C4-2B (cell line): ENCODE measurements at regions not wholly inside any gene's neighbourhood (a gene's known extent, or its start where the extent isn't known, plus 50 kb on each side); places are given as distances from the start of the nearest gene placed in this dataset.

Source experiments
- ZFX ChIP-seq: fragments of 450-650 bp; IDR thresholded peaks from 2 replicates; pipeline ENCODE4 v1.6.1; 2017
- TF ChIP-seq, protein P1 (sequence below): fragments of 450-650 bp; conservative IDR thresholded peaks from 2 replicates; pipeline ENCODE4 v1.5.1; 2017; ENCODE audit warnings: mild to moderate bottlenecking

DNA sequence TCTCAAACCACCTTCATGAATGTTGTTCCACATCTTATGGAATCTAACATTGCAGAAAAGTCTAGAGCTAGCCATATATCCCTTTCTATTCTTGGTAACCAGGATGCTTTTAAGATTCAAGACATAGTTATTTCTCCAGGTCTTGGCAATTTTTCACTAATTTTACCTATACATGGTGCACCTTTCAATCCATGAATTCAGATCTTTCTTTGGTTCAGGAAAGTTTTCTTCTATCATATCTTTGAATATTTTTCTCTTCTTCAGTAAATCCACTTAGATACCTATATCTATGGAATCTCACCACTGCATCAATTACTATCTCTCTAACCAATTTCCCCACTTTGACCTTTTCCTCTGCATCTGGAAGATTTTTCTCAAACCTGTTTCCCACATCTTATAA, 77.4 kb downstream of the PRLHR start:
- TF ChIP-seq, protein P1, sequence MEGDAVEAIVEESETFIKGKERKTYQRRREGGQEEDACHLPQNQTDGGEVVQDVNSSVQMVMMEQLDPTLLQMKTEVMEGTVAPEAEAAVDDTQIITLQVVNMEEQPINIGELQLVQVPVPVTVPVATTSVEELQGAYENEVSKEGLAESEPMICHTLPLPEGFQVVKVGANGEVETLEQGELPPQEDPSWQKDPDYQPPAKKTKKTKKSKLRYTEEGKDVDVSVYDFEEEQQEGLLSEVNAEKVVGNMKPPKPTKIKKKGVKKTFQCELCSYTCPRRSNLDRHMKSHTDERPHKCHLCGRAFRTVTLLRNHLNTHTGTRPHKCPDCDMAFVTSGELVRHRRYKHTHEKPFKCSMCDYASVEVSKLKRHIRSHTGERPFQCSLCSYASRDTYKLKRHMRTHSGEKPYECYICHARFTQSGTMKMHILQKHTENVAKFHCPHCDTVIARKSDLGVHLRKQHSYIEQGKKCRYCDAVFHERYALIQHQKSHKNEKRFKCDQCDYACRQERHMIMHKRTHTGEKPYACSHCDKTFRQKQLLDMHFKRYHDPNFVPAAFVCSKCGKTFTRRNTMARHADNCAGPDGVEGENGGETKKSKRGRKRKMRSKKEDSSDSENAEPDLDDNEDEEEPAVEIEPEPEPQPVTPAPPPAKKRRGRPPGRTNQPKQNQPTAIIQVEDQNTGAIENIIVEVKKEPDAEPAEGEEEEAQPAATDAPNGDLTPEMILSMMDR, result no peak
- no peak for TF ChIP-seq ZFX
